CD14-positive monocyte (primary cell): ENCODE measurements at regions not wholly inside any gene's neighbourhood (a gene's known extent, or its start where the extent isn't known, plus 50 kb on each side); places are given as distances from the start of the nearest gene placed in this dataset.

Experiments used
- DNase-seq, 3 donors: peaks; one replicate each; pipeline ENCODE4 v3.0.0-alpha.2; 2011 to 2022
- H2AFZ ChIP-seq: 2 replicates; pipeline ENCODE4 v1.6.0; 2012; ENCODE audit warnings: mild to moderate bottlenecking, low read depth, low read length, inconsistent platforms; ENCODE audit not compliant: insufficient read depth, poor library complexity, severe bottlenecking
- H3K27ac ChIP-seq, 2 donors: 1 replicate in 1 of 2; 2 replicates in 1 of 2; pipeline ENCODE4 v1.5.1; 2012 to 2013; ENCODE audit warnings: low read length in 2 of 2, control low read depth in 1 of 2, inconsistent platforms in 1 of 2, low read depth in 1 of 2, mild to moderate bottlenecking in 1 of 2
- H3K27me3 ChIP-seq, 2 donors: one replicate each; pipeline versions ENCODE4 v1.6.0 to v1.6.1; 2011 to 2013; ENCODE audit warnings: low read length in 2 of 2; ENCODE audit not compliant: control insufficient read depth in 2 of 2, insufficient read depth in 2 of 2
- H3K36me3 ChIP-seq, 2 donors: replicated peaks in 1 of 2; 1 replicate in 1 of 2; 2 replicates in 1 of 2; pipeline versions ENCODE4 v1.5.1 to v1.6.1; 2012 to 2013; ENCODE audit warnings: low read length in 2 of 2, control low read depth in 1 of 2, inconsistent platforms in 1 of 2, mild to moderate bottlenecking in 1 of 2; ENCODE audit not compliant: insufficient read depth in 2 of 2, control insufficient read depth in 1 of 2
- H3K4me1 ChIP-seq, 2 donors: 1 replicate in 1 of 2; 2 replicates in 1 of 2; pipeline versions ENCODE4 v1.5.1 to v1.6.1; 2012 to 2013; ENCODE audit warnings: low read length in 2 of 2, control low read depth in 1 of 2, inconsistent platforms in 1 of 2, mild to moderate bottlenecking in 1 of 2, moderate library complexity in 1 of 2; ENCODE audit not compliant: insufficient read depth in 2 of 2, control insufficient read depth in 1 of 2
- H3K4me2 ChIP-seq: replicated peaks from 2 replicates; pipeline ENCODE3; 2012; ENCODE audit warnings: low read length, moderate library complexity, mild to moderate bottlenecking; ENCODE audit not compliant: poor library complexity, severe bottlenecking; ENCODE audit errors: extremely low read depth
- H3K4me3 ChIP-seq, 3 experiments: fragments of 200-600 bp in 1 of 3; sonication (generic) in 1 of 3; replicated peaks in 1 of 3; 1 replicate in 2 of 3; 2 replicates in 1 of 3; pipeline ENCODE4 v1.5.1; 2011 to 2013; ENCODE audit warnings: low read length in 3 of 3, mild to moderate bottlenecking in 3 of 3, control low read depth in 2 of 3, low read depth in 2 of 3, inconsistent platforms in 1 of 3, moderate library complexity in 1 of 3
- H3K79me2 ChIP-seq: 2 replicates; pipeline ENCODE4 v1.6.0; 2012; ENCODE audit warnings: mild to moderate bottlenecking, control low read depth, inconsistent platforms, low read length, moderate library complexity; ENCODE audit not compliant: insufficient read depth
- H3K9ac ChIP-seq: 2 replicates; pipeline ENCODE4 v1.6.0; 2017; ENCODE audit warnings: low read length, mild to moderate bottlenecking; ENCODE audit not compliant: insufficient read depth, poor library complexity, severe bottlenecking
- H3K9me3 ChIP-seq, 2 donors: replicated peaks in 1 of 2; 1 replicate in 1 of 2; 2 replicates in 1 of 2; pipeline versions ENCODE4 v1.5.1 to v1.6.1; 2012 to 2013; ENCODE audit warnings: low read length in 2 of 2, control low read depth in 1 of 2; ENCODE audit not compliant: control insufficient read depth in 1 of 2, insufficient read depth in 1 of 2
- H4K20me1 ChIP-seq: 2 replicates; pipeline ENCODE4 v1.6.0; 2012; ENCODE audit warnings: mild to moderate bottlenecking, low read length, control low read depth, moderate library complexity; ENCODE audit not compliant: insufficient read depth
- H3K27ac Mint-ChIP-seq, 7 donors: one replicate each; pipeline ENCODE4 v1.8.0; 2020; ENCODE audit warnings: mild to moderate bottlenecking in 7 of 7, mixed read lengths in 7 of 7, moderate library complexity in 6 of 7, inconsistent platforms in 2 of 7
- H3K27me3 Mint-ChIP-seq, 3 donors: one replicate each; pipeline ENCODE4 v1.8.0; 2021 to 2022; ENCODE audit warnings: low read depth in 3 of 3, mild to moderate bottlenecking in 3 of 3, mixed read lengths in 3 of 3, moderate library complexity in 3 of 3, inconsistent platforms in 1 of 3
- H3K36me3 Mint-ChIP-seq, 2 donors: one replicate each; pipeline ENCODE4 v1.8.0; 2020; ENCODE audit warnings: mixed read lengths in 2 of 2, inconsistent platforms in 1 of 2, mild to moderate bottlenecking in 1 of 2
- H3K4me1 Mint-ChIP-seq: one replicate; pipeline ENCODE4 v1.8.0; 2020; ENCODE audit warnings: mild to moderate bottlenecking, mixed read lengths
- H3K4me3 Mint-ChIP-seq, 2 donors: one replicate each; pipeline ENCODE4 v1.8.0; 2020; ENCODE audit warnings: mild to moderate bottlenecking in 2 of 2, mixed read lengths in 2 of 2, moderate library complexity in 1 of 2
- H3K9me3 Mint-ChIP-seq, 7 donors: one replicate each; pipeline ENCODE4 v1.8.0; 2020 to 2022; ENCODE audit warnings: mixed read lengths in 7 of 7, mild to moderate bottlenecking in 6 of 7, moderate library complexity in 6 of 7, inconsistent platforms in 2 of 7
- CTCF ChIP-seq: fragments of 200-600 bp; IDR thresholded peaks from one replicate; pipeline ENCODE4 v1.8.0; 2022; ENCODE audit warnings: antibody characterized with exemption, mild to moderate bottlenecking
- WGBS: methylation state at CpG from one replicate; pipeline ENCODE4 v1.1.5; 2013; ENCODE audit warnings: missing lambda C conversion rate; ENCODE audit not compliant: insufficient coverage; 5-methylcytosine and 5-hydroxymethylcytosine counted together
- intact Hi-C, 2 donors: fragments of 100-400 bp; cut with micrococcal nuclease; formaldehyde crosslinking; loops; one replicate each; pipeline versions ENCODE4 v1.15.0 to v1.15.1; 2023

DNA sequence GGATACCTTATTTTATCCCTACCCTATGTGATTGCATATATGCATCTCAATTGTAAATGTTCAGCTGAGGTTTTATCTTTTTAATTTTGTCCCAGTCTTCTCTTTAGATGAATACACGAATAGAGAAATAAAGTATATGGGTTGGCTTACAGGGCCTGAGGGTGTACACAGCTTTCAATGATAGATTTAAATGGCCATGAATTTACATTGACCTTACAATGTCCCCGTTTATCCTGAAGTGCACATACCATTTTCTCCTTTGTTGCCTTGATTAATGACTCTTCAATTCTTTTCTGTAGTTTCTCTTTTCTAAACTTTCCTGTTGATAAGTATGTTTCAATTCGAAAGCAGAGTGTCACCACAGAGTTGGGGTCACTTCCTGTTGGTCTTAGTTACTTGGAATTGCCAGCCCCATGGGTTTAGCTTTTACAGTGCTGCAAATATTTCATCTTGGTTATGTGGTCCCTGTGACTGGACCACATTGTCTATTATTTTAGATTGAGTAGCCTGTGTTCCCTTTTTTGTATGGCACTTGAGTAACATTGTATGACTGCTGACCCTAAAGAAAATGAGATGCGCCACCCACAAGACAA, 1616.3 kb upstream of the ACVR2A start:
- H3K27ac ChIP-seq: no peak overlapping the region
- H3K79me2 ChIP-seq: no peaks in the 10 kb centered on the region
- no peak for DNase-seq
- intact Hi-C loops: no loop called here
- H3K27ac Mint-ChIP-seq: no peak overlapping the region
- H2AFZ ChIP-seq: no peak overlapping the region
- no peaks in the 10 kb centered on the region for H3K27me3 Mint-ChIP-seq
- TF ChIP-seq CTCF: no peak
- no peak overlapping the region for H3K4me3 ChIP-seq
- no peaks in the 10 kb centered on the region for H3K36me3 ChIP-seq
- no peaks in the 10 kb centered on the region for H3K4me1 Mint-ChIP-seq
- no peaks in the 10 kb centered on the region for H4K20me1 ChIP-seq
- H3K4me3 Mint-ChIP-seq: no peak overlapping the region
- no peaks in the 10 kb centered on the region for H3K9me3 ChIP-seq
- no peak overlapping the region for H3K4me2 ChIP-seq
- H3K9ac ChIP-seq: no peak overlapping the region
- H3K36me3 Mint-ChIP-seq: no peaks in the 10 kb centered on the region
- no peaks in the 10 kb centered on the region for H3K27me3 ChIP-seq
- H3K4me1 ChIP-seq: no peaks in the 10 kb centered on the region
- peaks cover 0 to 4% (median 2%) of the 10 kb centered on the region in 7 donors for H3K9me3 Mint-ChIP-seq
- 25% methylated on average over 1 of the region's 4 CpGs for WGBS

DNA sequence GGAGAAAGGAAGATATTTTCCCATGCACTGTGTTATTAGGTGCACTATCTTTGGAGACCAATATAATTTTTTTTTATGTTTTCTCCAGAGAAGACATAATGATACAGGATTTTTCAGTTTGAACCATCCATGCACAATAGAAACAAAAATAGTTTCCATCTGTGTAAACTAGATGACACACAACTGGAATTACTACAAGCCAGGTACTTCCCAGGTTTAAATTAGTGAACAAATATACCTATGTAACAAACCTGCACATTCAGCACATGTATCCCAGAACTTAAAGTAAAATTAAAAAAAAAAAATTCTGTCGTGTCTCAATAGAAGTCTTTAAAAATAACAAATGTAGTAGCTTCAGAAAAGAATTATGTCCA, 1616.8 kb upstream of the ACVR2A start:
- peaks cover 0 to 4% (median 2%) of the 10 kb centered on the region in 7 donors for H3K9me3 Mint-ChIP-seq
- Histone ChIP-seq H3K9ac (no peak overlapping the region), H3K27ac (no peak overlapping the region), H3K36me3 (no peaks in the 10 kb centered on the region), H3K27me3 (no peaks in the 10 kb centered on the region), H4K20me1 (no peaks in the 10 kb centered on the region), H3K79me2 (no peaks in the 10 kb centered on the region), H3K4me1 (no peaks in the 10 kb centered on the region), H3K4me2 (no peak overlapping the region), H3K4me3 (no peak overlapping the region), H3K9me3 (no peaks in the 10 kb centered on the region), H2AFZ (no peak overlapping the region)
- H3K27me3 Mint-ChIP-seq: no peaks in the 10 kb centered on the region
- no CpG with 5 or more reads among the region's 1 CpG for WGBS
- intact Hi-C loops: no loop called here
- no peaks in the 10 kb centered on the region for H3K36me3 Mint-ChIP-seq
- H3K4me1 Mint-ChIP-seq: no peaks in the 10 kb centered on the region
- TF ChIP-seq CTCF: no peak
- DNase-seq: no peak
- H3K27ac Mint-ChIP-seq: no peak overlapping the region
- no peak overlapping the region for H3K4me3 Mint-ChIP-seq
